ENCODE measurements at regions not wholly inside any gene's neighbourhood (a gene's known extent, or its start where the extent isn't known, plus 50 kb on each side); places are given as distances from the start of the nearest gene placed in this dataset.

- TF ChIP-seq CTCF (IDR thresholded peaks at IDR 0.05): peak in 1 of 3 experiments; percentile 32
- TF ChIP-seq POLR2A (IDR thresholded peaks at IDR 0.05; ENCODE audit: low read depth): no peak
Observed at GRCh38 chr1:65020774-65021173, 54.4 kb upstream of the JAK1 start.
